ENCODE measurements at regions not wholly inside any gene's neighbourhood (a gene's known extent, or its start where the extent isn't known, plus 50 kb on each side); places are given as distances from the start of the nearest gene placed in this dataset.
"Not testable (repeated sequence)": the region's sequence is repeated elsewhere in the genome, so short reads cannot be mapped to it uniquely, and the experiment has no call there.

- no peak for DNase-seq (ENCODE audit: low spot score)
Observed at GRCh38 chr1:157272729-157273524, 134.7 kb upstream of the ETV3 start.

GRCh38 chr1:157272264-157272663 is 134.1 kb upstream of the ETV3 start:
- ATAC-seq (no peak), DNase-seq (ENCODE audit: low spot score) (no peak)

More at GRCh38 chr1:157272729-157273524, 134.7 kb upstream of the ETV3 start:
- no peak for ATAC-seq

- no peak for ATAC-seq
- no peak for DNase-seq (ENCODE audit: low spot score)
Observed at GRCh38 chr1:157270705-157271274, 132.6 kb upstream of the ETV3 start.

- ATAC-seq: peak; percentile 90
- peak; percentile 57 for DNase-seq (ENCODE audit: low spot score)
Observed at GRCh38 chr1:157269656-157270375, 131.6 kb upstream of the ETV3 start.

- ATAC-seq (no peak), DNase-seq (ENCODE audit: low spot score) (no peak)
Observed at GRCh38 chr1:157262891-157263290, 124.7 kb upstream of the ETV3 start.

- ATAC-seq (no peak), DNase-seq (ENCODE audit: low spot score) (no peak)
Observed at GRCh38 chr1:157262422-157262821, 124.2 kb upstream of the ETV3 start.

- not testable (repeated sequence) for DNase-seq (ENCODE audit: low spot score); ATAC-seq
Observed at GRCh38 chr1:157255891-157256290, 117.7 kb upstream of the ETV3 start.

- not testable (repeated sequence) for DNase-seq (ENCODE audit: low spot score); ATAC-seq
Observed at GRCh38 chr1:157254183-157254582, 116.0 kb upstream of the ETV3 start.

GRCh38 chr1:157252473-157252872 is 114.3 kb upstream of the ETV3 start:
- ATAC-seq: no peak

GRCh38 chr1:157249739-157250138 is 111.5 kb upstream of the ETV3 start:
- DNase-seq (ENCODE audit: low spot score) (no peak), ATAC-seq (no peak)

More at GRCh38 chr1:157252473-157252872, 114.3 kb upstream of the ETV3 start:
- no peak for DNase-seq (ENCODE audit: low spot score)

- no peak for ATAC-seq
- no peak for DNase-seq (ENCODE audit: low spot score)
Observed at GRCh38 chr1:157249326-157249725, 111.1 kb upstream of the ETV3 start.

- DNase-seq (ENCODE audit: low spot score); ATAC-seq: not testable (repeated sequence)
Observed at GRCh38 chr1:157247764-157248049, 109.5 kb upstream of the ETV3 start.

- no peak for DNase-seq (ENCODE audit: low spot score)
- no peak for ATAC-seq
Observed at GRCh38 chr1:157247005-157247763, 109.0 kb upstream of the ETV3 start.

- DNase-seq (ENCODE audit: low spot score) (no peak), ATAC-seq (no peak)
Observed at GRCh38 chr1:157245823-157246222, 107.6 kb upstream of the ETV3 start.

- DNase-seq (ENCODE audit: low spot score) (no peak), ATAC-seq (peak; percentile 3)
Observed at GRCh38 chr1:157241185-157241538, 103.0 kb upstream of the ETV3 start.

GRCh38 chr1:157240495-157241184 is 102.4 kb upstream of the ETV3 start:
- ATAC-seq: peak; percentile 97

GRCh38 chr1:157239936-157240335 is 101.7 kb upstream of the ETV3 start:
- ATAC-seq (peak; percentile 6), DNase-seq (ENCODE audit: low spot score) (no peak)

More at GRCh38 chr1:157240495-157241184, 102.4 kb upstream of the ETV3 start:
- peak; percentile 88 for DNase-seq (ENCODE audit: low spot score)

- ATAC-seq: no peak
- DNase-seq (ENCODE audit: low spot score): no peak
Observed at GRCh38 chr1:157238585-157238984, 100.4 kb upstream of the ETV3 start.

- ATAC-seq: no peak
- DNase-seq (ENCODE audit: low spot score): no peak
Observed at GRCh38 chr1:157237981-157238380, 99.8 kb upstream of the ETV3 start.

GRCh38 chr1:157237522-157237921 is 99.3 kb upstream of the ETV3 start:
- ATAC-seq (no peak), DNase-seq (ENCODE audit: low spot score) (no peak)

GRCh38 chr1:157236072-157236471 is 97.9 kb upstream of the ETV3 start:
- DNase-seq (ENCODE audit: low spot score) (no peak), ATAC-seq (no peak)
